IgD-negative memory B cell (primary cell): ENCODE measurements at regions not wholly inside any gene's neighbourhood (a gene's known extent, or its start where the extent isn't known, plus 50 kb on each side); places are given as distances from the start of the nearest gene placed in this dataset.

Experiments used
- H3K27ac Mint-ChIP-seq, 3 donors: one replicate each; pipeline ENCODE4 v1.8.0; 2020 to 2022; ENCODE audit warnings: mild to moderate bottlenecking in 3 of 3, mixed read lengths in 3 of 3, moderate library complexity in 1 of 3
- H3K27me3 Mint-ChIP-seq: one replicate; pipeline ENCODE4 v1.8.0; 2021; ENCODE audit warnings: mixed read lengths
- H3K36me3 Mint-ChIP-seq: one replicate; pipeline ENCODE4 v1.8.0; 2020; ENCODE audit warnings: mild to moderate bottlenecking, mixed read lengths
- H3K4me1 Mint-ChIP-seq, 3 donors: one replicate each; pipeline ENCODE4 v1.8.0; 2020 to 2022; ENCODE audit warnings: mixed read lengths in 3 of 3, mild to moderate bottlenecking in 1 of 3
- H3K4me3 Mint-ChIP-seq, 4 donors: one replicate each; pipeline ENCODE4 v1.8.0; 2020 to 2022; ENCODE audit warnings: mild to moderate bottlenecking in 4 of 4, mixed read lengths in 4 of 4, moderate library complexity in 3 of 4
- H3K9me3 Mint-ChIP-seq, 3 donors: one replicate each; pipeline ENCODE4 v1.8.0; 2020 to 2021; ENCODE audit warnings: mixed read lengths in 3 of 3, mild to moderate bottlenecking in 1 of 3

- Mint-ChIP-seq H3K27me3 (peaks cover 3% of the 10 kb centered on the region), H3K4me1 (peaks cover 1 to 3% (median 1%) of the 10 kb centered on the region in 3 donors), H3K27ac (no peak overlapping the region), H3K9me3 (no peaks in the 10 kb centered on the region), H3K36me3 (no peaks in the 10 kb centered on the region), H3K4me3 (no peak overlapping the region)
Measured at GRCh38 chr13:30107521-30108136, 199.7 kb downstream of the KATNAL1 start.

GRCh38 chr13:30107121-30107520, 200.2 kb downstream of the KATNAL1 start:
- no peaks in the 10 kb centered on the region for H3K9me3 Mint-ChIP-seq
- H3K36me3 Mint-ChIP-seq = no peaks in the 10 kb centered on the region
- H3K4me1 Mint-ChIP-seq = peaks cover 0 to 1% (median 0%) of the 10 kb centered on the region in 3 donors
- H3K4me3 Mint-ChIP-seq = no peak overlapping the region
- peaks cover 3% of the 10 kb centered on the region for H3K27me3 Mint-ChIP-seq
- H3K27ac Mint-ChIP-seq = no peak overlapping the region

DNA sequence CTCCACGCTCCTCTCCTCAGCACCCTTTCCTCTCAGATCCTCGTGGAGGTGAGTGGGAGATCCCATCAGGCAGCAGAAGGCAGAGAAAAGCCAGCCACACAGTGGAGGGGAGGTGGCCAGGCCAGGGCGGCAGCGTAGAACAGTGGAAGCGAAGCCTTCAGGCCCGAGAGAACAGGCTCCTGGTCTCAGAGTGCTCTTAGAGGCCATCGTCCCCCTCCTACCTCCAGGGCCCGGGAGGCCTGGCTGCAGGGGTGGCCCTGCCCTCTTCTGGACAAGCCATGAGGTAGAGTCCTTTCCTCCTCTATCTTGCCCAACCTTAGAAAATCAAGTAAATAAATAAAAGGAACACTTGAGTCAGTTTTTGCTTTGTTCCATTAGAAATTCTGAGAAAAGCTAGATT, 202.0 kb downstream of the KATNAL1 start:
- no peak overlapping the region for H3K4me3 Mint-ChIP-seq
- H3K36me3 Mint-ChIP-seq = no peaks in the 10 kb centered on the region
- H3K27ac Mint-ChIP-seq = no peak overlapping the region
- H3K27me3 Mint-ChIP-seq = peaks cover 2% of the 10 kb centered on the region
- peaks cover 0 to 1% (median 0%) of the 10 kb centered on the region in 3 donors for H3K4me1 Mint-ChIP-seq
- H3K9me3 Mint-ChIP-seq = no peaks in the 10 kb centered on the region

DNA sequence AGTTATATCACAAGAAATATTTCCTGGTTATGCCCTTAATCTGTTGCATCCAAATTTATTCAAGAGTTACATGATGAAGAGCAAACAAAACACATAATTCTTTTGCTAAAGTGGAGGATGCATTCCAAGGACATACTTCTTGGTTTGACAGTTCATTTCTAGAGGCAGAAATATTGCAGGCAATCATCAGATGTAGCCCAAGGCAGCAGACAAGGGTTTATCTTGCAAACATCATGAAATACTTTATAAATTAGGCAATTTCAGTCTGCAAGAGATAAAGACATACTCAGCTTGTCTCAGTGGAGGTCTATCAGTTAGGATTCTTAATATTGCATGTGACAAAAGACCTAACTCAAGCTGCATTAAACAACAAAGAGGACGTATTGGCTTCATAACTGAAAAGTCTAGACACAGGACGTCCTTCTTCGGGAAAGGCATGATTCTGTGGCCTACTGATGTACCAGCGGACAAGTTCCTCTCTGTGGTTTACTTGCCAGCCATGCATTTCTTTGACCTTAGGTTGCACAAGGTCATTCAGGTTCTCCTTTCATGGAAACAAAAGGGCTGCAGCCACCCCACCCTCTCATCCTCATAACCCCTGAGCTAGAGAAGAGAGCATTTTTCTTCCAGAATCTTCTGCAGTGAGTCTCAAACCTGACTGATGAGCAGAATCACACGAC, 204.1 kb downstream of the KATNAL1 start:
- Mint-ChIP-seq H3K27me3 (peaks cover 10% of the 10 kb centered on the region), H3K27ac (no peak overlapping the region), H3K9me3 (no peaks in the 10 kb centered on the region), H3K36me3 (no peaks in the 10 kb centered on the region), H3K4me3 (no peak overlapping the region), H3K4me1 (peaks cover 0 to 1% (median 0%) of the 10 kb centered on the region in 3 donors)

GRCh38 chr13:30100226-30100625, 207.1 kb downstream of the KATNAL1 start:
- peak overlapping the region in 1 of 3 donors; percentile 41 for H3K27ac Mint-ChIP-seq
- H3K9me3 Mint-ChIP-seq = no peaks in the 10 kb centered on the region
- H3K4me1 Mint-ChIP-seq = peaks cover 0 to 1% (median 0%) of the 10 kb centered on the region in 3 donors
- no peak overlapping the region for H3K4me3 Mint-ChIP-seq
- no peaks in the 10 kb centered on the region for H3K36me3 Mint-ChIP-seq
- H3K27me3 Mint-ChIP-seq = peaks cover 10% of the 10 kb centered on the region

- no peaks in the 10 kb centered on the region for H3K4me1 Mint-ChIP-seq
- H3K27me3 Mint-ChIP-seq = peaks cover 12% of the 10 kb centered on the region
- no peak overlapping the region for H3K27ac Mint-ChIP-seq
- H3K4me3 Mint-ChIP-seq = no peak overlapping the region
- H3K9me3 Mint-ChIP-seq = no peaks in the 10 kb centered on the region
- H3K36me3 Mint-ChIP-seq = no peaks in the 10 kb centered on the region
Measured at GRCh38 chr13:30097701-30098100, 209.7 kb downstream of the KATNAL1 start.

DNA sequence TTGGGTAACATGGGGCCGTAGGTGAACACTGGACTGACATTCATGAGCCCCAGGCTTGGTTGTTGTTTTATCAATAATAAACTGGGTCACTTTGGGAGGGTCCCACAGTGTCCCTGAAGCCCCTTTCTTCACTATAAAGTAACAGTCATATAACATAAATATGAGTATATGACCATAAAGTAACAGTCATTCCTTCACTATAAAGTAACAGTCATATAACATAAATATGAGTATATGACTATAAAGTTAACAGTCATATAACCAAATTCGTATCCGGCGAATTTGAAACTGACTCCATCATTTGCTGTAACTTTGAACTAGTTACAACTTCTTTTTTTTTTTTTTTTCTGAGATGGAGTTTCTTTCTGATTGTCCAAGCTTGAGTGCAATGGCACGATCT, 210.3 kb downstream of the KATNAL1 start:
- H3K9me3 Mint-ChIP-seq = no peaks in the 10 kb centered on the region
- H3K4me3 Mint-ChIP-seq = no peak overlapping the region
- no peak overlapping the region for H3K27ac Mint-ChIP-seq
- no peaks in the 10 kb centered on the region for H3K4me1 Mint-ChIP-seq
- H3K27me3 Mint-ChIP-seq = peaks cover 12% of the 10 kb centered on the region
- no peaks in the 10 kb centered on the region for H3K36me3 Mint-ChIP-seq

DNA sequence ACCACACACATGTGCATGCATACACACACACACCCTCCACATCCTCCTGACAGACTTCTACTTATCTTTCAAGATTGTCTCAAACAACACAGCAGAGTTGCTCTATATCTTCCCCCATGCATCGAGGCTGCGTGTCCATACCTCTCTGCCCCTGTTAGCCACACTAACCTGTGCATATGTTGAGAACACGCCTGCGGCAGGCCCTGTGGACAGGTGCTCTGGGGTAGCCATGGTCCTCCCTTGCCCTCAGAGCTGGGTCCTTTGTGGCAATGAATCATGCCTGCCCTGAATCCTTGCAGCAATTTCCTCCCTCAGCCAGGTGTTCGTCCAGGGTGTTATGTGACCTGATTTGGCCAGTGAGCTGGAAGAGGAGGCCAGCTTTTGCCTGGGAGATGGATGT, 213.3 kb downstream of the KATNAL1 start:
- Mint-ChIP-seq H3K27ac (no peak overlapping the region), H3K4me1 (no peaks in the 10 kb centered on the region), H3K4me3 (no peak overlapping the region)

GRCh38 chr13:30093236-30093635, 214.1 kb downstream of the KATNAL1 start:
- no peaks in the 10 kb centered on the region for H3K4me1 Mint-ChIP-seq

More for the DNA sequence above, 213.3 kb downstream of the KATNAL1 start:
- H3K9me3 Mint-ChIP-seq = no peaks in the 10 kb centered on the region
- H3K36me3 Mint-ChIP-seq = no peaks in the 10 kb centered on the region
- peaks cover 10% of the 10 kb centered on the region for H3K27me3 Mint-ChIP-seq

DNA sequence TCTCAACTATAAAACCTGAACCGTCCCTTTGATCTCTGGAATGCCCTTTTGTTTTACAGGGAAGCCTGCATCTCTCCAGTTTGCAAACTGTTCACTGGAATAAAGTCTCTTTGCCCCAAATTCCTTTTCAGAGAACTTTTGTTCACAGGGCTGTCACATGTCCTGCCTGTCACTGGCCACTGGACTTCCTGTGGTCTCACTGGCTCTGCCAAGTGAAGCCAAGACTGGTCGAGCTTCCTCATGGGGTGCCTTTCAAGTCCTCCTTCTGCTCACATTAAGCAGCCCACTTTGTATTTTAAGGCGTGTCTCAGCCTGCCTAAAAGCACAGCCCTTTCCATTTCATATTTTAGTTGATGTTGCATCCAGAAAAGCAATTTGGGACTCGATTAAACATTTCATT, 215.7 kb downstream of the KATNAL1 start:
- Mint-ChIP-seq H3K4me3 (no peak overlapping the region), H3K4me1 (no peaks in the 10 kb centered on the region), H3K27me3 (peaks cover 3% of the 10 kb centered on the region), H3K9me3 (no peaks in the 10 kb centered on the region), H3K36me3 (no peaks in the 10 kb centered on the region), H3K27ac (no peak overlapping the region)

More at GRCh38 chr13:30093236-30093635, 214.1 kb downstream of the KATNAL1 start:
- Mint-ChIP-seq H3K36me3 (no peaks in the 10 kb centered on the region), H3K27ac (no peak overlapping the region), H3K9me3 (no peaks in the 10 kb centered on the region), H3K27me3 (peaks cover 3% of the 10 kb centered on the region), H3K4me3 (no peak overlapping the region)

- H3K36me3 Mint-ChIP-seq = no peaks in the 10 kb centered on the region
Measured at GRCh38 chr13:30091035-30091434, 216.3 kb downstream of the KATNAL1 start.

GRCh38 chr13:30088312-30088855, 219.0 kb downstream of the KATNAL1 start:
- Mint-ChIP-seq H3K27ac (no peak overlapping the region), H3K36me3 (no peaks in the 10 kb centered on the region), H3K4me3 (no peak overlapping the region), H3K9me3 (no peaks in the 10 kb centered on the region), H3K4me1 (no peaks in the 10 kb centered on the region), H3K27me3 (peaks cover 6% of the 10 kb centered on the region)

More at GRCh38 chr13:30091035-30091434, 216.3 kb downstream of the KATNAL1 start:
- Mint-ChIP-seq H3K4me1 (no peaks in the 10 kb centered on the region), H3K4me3 (no peak overlapping the region), H3K9me3 (no peaks in the 10 kb centered on the region), H3K27ac (no peak overlapping the region), H3K27me3 (peaks cover 3% of the 10 kb centered on the region)

GRCh38 chr13:30085087-30085486, 222.3 kb downstream of the KATNAL1 start:
- no peaks in the 10 kb centered on the region for H3K36me3 Mint-ChIP-seq

GRCh38 chr13:30082391-30082790, 225.0 kb downstream of the KATNAL1 start:
- no peak overlapping the region for H3K27ac Mint-ChIP-seq
- H3K9me3 Mint-ChIP-seq = no peaks in the 10 kb centered on the region
- H3K4me1 Mint-ChIP-seq = no peaks in the 10 kb centered on the region
- peaks cover 5% of the 10 kb centered on the region for H3K27me3 Mint-ChIP-seq
- no peaks in the 10 kb centered on the region for H3K36me3 Mint-ChIP-seq
- H3K4me3 Mint-ChIP-seq = no peak overlapping the region

More at GRCh38 chr13:30085087-30085486, 222.3 kb downstream of the KATNAL1 start:
- Mint-ChIP-seq H3K27ac (no peak overlapping the region), H3K4me3 (no peak overlapping the region), H3K9me3 (no peaks in the 10 kb centered on the region), H3K4me1 (no peaks in the 10 kb centered on the region), H3K27me3 (peaks cover 5% of the 10 kb centered on the region)

DNA sequence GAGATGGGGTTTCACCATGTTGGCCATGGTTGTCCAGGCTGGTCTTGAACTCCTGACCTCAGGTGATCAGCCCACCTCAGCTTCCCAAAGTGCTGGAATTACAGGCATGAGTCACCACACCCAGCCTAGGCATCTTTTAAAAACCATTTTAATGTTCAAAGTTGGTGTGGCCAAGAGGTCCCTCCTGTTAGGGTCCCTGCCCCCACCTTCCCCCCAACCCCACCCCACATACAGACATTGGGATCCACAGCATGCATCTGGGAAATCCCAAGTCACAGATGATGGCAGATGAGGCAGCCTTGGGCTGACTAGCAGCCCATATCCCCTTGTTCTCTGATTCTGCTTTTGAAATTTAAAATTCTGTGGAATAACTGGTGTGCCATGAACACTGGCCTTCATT, 226.0 kb downstream of the KATNAL1 start:
- Mint-ChIP-seq H3K4me1 (no peaks in the 10 kb centered on the region), H3K27ac (no peak overlapping the region), H3K9me3 (no peaks in the 10 kb centered on the region), H3K27me3 (peaks cover 5% of the 10 kb centered on the region), H3K36me3 (no peaks in the 10 kb centered on the region), H3K4me3 (no peak overlapping the region)

- no peak overlapping the region for H3K27ac Mint-ChIP-seq
- H3K27me3 Mint-ChIP-seq = peaks cover 4% of the 10 kb centered on the region
- H3K4me3 Mint-ChIP-seq = no peak overlapping the region
- no peaks in the 10 kb centered on the region for H3K36me3 Mint-ChIP-seq
- H3K9me3 Mint-ChIP-seq = no peaks in the 10 kb centered on the region
- H3K4me1 Mint-ChIP-seq = no peaks in the 10 kb centered on the region
Measured at GRCh38 chr13:30079501-30079900, 227.8 kb downstream of the KATNAL1 start.
